GM21786 (cell line): ENCODE measurements at regions not wholly inside any gene's neighbourhood (a gene's known extent, or its start where the extent isn't known, plus 50 kb on each side); places are given as distances from the start of the nearest gene placed in this dataset.
"Not testable (repeated sequence)": the region's sequence is repeated elsewhere in the genome, so short reads cannot be mapped to it uniquely, and the experiment has no call there.

Source experiments
- ATAC-seq: cut with Tn5 transposase; IDR thresholded peaks from one replicate; pipeline ENCODE4 v1.9.1; 2021; ENCODE audit not compliant: unreplicated experiment

DNA sequence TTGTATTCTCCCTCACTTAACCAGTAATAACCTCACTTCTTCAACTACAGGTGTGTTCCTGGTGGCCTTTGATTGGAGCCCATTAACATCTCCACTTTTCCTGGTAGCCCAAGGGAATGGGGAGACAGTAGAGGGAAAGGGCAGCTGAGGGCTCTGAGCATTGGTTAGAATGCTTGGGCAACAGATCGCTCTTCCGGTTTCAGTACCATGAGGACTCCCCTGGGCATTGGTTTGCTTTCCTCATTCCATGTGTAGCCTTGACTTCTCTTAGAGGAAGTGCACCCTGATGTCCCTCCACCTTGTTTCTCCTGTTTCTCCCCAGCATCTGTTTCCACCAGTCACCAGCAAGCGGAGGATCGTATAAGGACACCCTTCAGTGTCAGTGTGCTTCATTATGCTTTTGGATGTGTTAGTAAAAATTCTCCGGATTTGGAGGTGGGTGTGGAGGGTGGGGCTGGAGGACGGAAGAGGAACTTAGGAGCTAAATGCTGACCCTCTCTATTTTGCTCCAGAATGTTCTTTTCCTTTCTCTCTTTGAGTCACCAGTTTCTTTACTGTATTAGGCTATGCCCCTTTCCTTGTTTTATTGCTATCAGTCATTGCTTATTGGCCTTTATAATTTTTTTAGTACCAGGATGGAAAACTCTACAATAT, 50.6 kb upstream of the ZNG1B start:
- ATAC-seq, result not testable (repeated sequence)

DNA sequence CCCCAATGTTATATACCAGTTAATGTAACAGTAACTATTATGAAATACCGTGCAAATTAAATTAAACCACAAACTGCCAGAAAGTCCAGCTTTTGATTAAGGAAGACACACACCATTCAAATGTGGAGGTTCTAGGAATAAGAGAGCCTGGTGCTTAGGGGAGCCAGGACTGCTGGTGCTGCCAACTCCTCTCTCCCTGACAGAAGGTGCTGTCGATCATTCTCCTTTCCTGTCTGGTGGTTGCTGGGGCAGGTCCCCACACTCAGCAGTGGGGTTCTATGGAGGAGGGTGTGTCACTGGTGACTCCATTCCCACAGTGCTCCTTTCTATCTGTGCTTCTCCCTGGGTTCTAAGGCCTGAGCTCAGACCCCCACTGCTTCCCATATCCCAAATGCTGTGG, 57.9 kb upstream of the ZNG1B start:
- ATAC-seq, result not testable (repeated sequence)

DNA sequence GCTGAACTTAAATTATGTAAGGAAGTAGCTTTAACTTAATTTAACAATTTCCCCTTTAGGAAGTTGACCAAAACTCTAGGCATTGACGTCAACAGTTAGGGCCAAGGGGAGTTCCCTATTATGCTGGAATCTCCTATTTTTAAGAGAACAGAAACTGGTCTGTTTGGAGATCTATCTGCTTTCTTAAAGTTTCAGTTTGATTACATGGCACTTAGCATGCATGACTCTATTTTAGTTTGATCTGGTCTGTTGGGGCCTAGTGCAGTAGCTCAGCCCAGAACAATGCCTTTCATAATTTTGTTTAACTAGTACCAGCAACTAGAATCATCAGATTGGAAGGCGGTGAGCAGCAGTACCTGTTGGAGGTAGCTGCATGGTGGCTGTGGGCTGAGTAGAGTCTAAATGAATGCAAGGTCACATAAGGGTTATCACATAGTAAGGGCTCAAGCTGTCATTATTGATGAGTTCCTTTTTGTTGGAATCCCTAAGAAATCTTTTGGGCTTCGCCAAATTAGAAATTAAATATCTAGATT, 60.5 kb upstream of the ZNG1B start:
- peak; percentile 91 for ATAC-seq

DNA sequence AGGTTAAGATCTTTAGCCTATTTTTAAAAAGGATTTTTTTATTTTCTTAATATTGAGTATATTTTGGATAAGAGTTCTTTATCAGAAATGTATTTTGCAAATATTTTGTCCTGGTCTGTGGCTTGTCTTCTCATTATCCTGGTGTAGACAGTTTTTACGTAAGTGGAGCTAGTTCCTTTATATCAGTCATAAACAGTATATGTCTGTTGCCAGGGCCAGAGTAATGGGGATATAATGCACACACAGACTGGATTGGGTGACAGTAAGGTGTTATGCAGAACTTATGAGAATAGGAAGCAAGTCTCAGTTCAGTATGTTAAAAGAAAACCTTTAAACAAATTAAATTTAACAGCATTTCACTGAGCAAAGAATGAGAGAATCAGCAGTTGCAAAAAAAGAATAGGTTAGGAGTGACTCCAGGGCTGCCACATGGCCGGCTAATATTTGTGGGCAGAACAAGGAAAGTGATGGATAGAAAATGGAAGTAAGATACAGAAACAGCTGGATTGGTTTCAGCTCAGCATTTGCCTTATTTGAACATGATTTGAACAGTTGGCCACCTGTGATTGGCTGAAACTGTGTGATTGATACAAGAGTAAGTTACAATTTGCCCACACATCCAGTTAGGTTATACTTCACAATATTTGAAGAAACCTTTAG, 61.1 kb upstream of the ZNG1B start:
- peak; percentile 19 for ATAC-seq

DNA sequence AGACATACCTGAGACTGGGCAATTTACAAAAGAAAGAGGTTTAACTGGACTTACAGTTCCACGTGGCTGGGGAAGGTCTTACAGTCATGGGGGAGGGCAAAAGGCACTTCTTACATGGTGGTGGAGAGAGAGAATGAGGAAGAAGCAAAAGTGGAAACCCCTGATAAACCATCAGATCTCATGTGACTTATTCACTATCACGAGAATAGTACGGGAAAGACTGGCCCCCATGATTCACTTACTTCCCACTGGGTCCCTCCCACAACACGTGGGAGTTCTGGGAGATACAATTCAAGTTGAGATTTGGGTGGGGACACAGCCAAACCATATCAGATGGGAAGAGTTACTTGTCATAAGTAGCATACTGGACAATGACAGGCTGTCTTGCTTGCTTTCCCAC, 62.6 kb upstream of the ZNG1B start:
- not testable (repeated sequence) for ATAC-seq

DNA sequence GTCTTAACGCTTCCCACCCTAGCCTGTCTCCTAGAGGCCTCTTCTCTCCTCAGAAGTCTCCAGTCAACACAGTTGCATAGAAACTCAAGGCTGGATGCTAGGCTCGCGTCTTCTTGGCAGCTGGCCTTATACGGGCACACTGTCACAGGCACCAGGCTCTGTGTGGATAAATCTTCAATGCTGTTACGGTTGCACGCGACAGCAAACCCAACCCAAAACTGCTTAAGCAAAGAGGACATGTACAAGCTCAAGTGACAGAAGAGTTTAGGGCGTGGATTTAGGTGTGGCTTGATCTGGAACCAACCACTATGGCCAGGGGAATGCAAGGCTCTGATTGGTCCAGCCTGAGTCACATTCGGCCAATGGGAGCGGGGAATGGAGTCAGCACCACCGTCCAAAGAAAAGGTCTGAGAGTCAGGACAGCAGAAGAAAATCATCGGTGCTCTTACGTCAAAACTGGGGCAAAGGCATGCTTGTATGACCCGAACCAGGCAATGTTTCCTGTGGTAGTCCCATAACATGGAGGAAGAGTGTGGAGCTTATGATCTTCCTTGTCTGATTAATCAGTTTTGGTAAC, 65.1 kb upstream of the ZNG1B start:
- ATAC-seq, result not testable (repeated sequence)

DNA sequence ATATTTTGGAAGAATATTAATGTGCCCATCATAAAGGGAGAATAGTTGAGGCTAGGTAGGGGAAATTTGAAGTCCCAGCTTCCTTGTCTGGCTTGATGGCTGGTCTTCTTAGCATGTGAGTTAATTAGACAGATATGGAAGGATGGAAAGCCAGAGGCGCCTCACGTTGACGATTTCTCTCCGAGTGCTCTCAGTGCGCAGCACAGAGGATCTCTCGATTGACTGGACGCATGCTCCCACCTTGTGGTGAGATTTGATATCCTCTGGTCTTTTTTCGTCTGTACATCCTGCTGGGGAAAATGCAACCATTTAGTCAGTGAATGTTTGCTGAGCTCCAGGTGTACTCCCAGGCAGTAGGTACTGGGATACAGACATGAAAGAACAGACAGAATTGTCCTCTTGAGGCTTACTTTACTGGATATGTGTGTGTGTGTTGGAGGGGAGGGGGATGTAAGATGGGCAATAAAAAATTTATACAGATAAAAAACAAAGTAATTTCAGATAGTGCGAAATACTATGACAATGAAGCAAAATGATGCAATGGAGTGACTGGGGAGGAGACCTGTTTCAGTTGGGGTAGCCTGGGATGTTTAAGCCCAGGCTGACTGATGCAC, 66.9 kb upstream of the ZNG1B start:
- ATAC-seq, result peak; percentile 69

DNA sequence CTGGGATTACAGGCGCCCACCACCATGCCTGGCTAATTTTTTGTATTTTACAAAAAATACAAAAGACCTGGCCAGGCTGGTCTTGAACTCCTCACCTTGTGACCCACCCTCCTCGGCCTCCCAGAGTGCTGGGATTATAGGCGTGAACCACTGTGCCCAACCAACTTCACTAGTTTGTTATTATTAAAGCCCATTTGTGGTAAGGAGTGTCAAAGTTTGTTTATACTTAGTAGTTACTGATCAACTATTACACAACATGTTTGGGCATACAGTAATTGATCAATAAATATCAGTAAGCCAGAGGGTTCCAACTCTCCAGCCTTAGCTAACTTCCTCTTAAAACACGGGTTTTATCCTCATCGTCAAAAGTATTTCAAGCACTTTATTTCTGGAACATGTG, 67.5 kb upstream of the ZNG1B start:
- no peak for ATAC-seq

DNA sequence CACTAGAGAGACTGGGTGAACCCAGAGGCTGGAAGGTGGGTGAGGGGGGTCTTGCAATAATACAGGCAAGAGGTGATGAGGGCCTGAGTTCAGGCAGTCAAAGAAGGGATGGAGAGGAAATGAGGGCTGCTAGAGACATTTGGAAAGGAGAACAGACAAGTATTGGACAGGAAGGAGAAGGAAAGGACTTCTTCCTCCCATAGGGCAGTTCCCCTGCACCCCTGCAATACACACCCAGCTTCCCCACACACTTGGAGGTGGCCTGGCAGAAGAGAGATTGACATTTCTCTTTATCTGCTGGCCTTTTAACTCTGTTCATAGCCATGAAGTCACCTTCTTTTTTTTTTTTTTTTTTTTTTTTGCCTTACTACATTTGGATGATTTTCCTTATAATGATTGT, 68.9 kb upstream of the ZNG1B start:
- ATAC-seq, result not testable (repeated sequence)

DNA sequence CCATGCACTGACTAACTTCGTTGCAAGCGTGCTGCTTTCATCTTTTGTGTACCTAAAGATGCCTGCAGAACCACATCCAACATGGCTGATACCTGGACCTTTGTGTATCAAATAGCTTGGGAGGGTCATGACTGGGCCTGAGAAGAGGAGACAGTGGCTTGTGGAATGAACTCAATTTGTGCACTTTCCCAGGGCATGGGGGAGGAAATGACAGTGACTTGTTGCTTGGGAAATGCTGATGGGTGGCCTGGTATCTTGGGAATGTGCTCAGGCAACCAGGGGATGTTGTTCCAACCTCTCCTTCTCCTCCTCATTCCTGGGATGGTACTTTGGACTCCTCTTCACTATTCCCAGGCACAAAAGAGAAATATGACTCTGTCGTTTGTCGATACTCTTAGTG, 70.7 kb upstream of the ZNG1B start:
- not testable (repeated sequence) for ATAC-seq

DNA sequence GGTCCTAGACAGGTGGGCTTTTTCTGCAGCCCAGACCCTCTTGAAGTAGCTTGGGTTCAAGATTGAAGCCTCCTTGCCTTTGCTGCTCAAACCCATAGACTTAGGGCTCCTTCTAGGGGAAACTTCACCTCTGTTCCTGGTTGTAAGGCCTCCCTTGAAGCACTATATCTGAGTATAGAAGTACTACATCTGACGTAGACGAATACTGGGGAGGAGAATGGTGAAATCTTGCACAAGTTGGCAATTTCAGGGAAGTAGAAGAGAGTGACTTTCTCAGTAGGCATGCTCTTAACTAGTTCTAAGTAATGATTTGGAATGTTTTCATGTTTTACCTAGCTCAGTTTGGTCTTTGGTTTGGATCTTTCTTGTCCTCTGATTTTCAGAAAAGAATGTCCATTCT, 71.7 kb upstream of the ZNG1B start:
- not testable (repeated sequence) for ATAC-seq

DNA sequence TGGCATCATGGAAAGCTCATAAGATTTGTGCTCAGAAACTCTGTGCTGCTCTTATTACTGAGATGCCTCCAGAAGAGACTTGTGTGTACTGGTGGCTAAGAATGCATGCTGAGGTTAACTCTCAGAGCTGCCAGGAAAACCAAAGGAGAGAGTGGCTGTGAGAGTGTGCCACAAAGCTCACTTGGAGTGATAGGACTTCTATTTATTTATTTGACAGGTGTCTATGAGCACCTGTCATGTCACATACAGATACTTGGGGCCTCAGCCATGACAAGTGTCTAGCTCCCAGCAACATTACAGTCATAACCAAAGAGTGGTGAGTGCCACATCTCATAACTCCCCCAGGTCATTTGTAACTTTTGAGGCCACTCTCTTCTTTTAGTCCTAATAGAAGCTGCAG, 72.2 kb upstream of the ZNG1B start:
- ATAC-seq, result not testable (repeated sequence)

DNA sequence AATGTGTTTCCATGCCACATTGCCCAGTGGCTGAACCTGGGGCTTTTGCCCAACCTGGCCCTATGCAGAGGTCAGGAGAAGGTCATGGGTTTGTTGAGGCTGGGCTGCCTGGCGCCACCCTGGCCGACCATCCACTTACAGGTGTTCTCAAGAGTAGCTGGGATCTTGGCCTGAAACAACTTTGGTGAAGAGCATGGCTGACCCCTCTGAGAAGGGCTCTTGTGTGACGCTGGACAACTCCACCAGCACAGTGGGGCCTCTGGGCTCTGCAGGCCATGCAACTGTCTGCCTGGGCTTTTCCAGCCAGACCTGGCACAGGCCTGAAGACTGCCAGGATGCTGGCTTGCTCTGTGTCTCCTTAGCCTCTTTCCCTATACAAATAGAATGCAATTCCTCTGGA, 76.4 kb upstream of the ZNG1B start:
- no peak for ATAC-seq

DNA sequence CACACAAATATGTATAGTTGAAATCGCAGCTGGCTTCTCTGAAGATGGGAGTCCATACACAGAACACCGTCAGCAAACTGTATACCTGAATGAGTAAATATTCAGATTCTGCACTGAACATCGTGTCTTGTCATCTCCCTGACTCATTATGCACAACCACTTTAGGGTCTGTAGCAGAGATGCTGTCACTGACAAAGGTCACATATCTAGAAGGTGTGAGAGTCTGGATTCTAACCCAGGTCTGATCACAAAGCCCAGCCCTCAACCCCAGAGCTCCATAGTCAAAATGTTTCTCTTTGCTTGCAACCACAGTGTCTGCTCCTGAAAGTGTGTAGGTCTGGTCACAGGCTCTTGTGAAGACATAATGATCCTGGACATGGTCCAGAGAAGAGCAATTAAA, 78.3 kb upstream of the PAX8 start:
- ATAC-seq, result no peak

DNA sequence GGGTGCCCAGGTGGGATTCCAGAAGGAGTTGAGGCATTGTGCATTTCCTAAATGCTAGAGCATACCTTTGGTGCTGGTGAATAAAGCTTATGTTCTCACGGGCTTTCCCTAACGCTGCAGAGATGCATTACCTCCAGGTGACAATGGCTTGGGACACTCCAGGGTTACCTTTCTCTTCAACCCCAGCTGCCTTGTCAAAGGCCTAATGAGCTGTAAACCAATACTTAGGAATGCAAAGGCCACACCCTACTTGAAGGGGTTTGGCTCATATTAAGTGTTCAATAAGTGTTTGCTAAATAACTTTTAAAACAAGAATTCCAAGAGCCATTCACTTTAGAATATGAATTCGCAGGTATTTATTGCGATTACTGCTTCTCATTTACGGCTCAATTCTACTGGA, 77.6 kb upstream of the PAX8 start:
- ATAC-seq, result not testable (repeated sequence)

DNA sequence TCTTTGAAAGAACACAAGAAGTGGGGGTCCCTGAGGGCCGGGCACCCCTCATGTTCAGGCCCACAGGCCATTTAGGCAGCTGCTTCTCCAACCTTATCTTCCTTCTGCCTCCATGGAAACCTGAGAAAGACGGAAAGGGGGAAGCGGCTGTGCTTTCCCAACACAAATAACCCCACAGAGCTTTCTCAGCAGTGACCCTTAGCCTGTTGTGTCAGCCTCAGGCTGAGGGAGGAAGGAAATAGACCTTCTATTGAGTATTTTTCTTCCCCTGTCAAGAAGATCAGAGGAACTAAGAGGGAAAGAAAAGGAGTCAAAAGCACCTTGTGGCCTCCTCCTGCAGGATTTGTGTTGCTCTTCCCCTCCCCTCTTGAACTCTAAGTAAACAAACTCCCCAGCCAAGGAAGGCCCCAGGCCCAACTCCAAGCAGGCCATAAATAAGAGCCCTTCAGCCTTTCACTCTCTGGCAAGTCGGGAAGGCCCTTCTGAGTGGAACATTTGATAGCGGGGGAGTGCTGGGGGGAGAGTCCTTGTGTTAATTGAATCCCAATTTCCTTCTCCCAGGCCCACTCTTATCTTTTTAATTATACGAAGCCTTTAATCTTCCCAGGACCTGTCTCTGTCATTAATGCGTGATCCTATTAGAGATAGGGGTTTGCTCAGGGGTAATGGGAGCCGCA, 76.8 kb upstream of the PAX8 start:
- not testable (repeated sequence) for ATAC-seq

DNA sequence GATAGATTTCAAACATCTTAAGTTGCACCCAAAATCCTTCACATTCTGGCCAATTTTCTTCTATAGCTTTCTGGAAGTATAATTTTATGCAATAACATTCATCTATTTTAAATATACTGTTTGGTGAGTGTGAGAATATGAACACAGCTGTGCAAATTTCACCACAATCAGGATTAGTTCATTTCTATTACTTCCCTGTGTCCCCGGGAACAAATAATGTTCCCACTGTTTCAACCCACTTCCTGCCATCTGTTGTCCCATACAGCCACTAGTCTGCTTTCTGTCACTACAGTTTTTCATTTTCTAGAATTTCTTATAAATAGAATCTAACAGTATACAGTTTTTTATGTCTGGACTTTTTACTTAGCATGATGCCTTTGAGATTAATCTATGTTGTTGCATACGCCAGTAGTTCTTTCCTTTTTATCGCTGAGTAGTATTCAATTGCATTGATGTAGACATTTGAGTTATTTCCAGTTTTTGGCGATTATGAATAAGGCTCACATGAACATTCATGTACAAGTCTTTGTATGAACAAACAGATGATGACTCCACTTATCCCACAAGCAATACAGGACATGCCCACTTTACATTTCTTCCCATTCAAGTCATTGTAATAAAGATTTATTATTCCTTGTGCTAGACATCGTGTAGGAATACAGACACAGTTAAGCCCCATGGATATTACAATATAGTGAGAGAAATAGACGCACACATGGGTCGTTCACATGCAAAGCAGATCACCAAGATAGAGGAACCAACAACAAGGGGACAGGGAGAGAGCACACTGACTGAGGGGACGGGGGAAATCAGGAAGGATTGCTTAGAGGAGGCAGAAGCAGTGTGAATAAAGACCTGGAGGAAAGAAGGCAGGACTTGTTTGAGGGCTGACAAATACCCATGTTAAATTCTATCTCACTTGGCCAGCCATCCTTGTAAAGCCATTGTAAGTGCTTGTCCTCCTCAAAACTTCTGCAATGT, 72.9 kb upstream of the PAX8 start:
- ATAC-seq, result no peak

DNA sequence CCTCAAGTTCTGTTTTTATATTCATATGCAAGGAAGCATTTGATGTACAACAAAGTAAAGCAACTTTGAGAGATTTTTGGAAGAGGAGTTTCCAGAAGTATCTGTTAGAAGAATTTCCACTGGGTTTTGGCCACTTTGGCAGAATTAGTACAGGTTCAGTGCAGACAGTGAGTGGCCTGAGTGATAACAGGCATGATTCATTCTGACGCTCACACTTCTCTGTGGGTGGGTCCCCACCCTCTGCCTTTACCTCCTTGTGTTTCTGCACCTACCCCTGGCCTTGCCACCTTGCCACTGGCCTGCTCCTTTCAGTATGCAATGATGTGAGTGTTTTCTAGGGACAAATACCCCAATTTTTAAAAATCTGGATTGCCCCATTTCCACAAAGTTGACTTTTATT, 65.1 kb upstream of the PAX8 start:
- ATAC-seq, result not testable (repeated sequence)

DNA sequence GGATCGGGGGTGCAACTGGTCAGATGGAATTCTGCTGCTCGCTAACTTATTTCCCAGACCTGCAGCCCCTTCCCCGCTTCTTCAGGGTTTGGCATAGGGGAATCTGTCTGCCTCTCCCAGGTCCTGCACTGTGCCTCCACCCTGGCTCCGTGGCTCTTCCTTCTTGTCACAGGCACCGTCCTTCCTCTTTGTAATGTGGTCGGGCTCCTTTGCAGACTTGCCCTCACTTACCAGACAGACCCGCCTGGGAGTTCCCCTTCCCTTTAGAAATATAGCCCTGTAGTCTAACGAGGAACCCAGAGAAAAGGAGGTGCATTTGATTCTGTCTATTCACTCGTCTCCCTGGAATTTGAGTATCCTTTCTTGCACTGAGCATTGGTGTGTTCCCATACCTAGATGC, 63.9 kb upstream of the PAX8 start:
- ATAC-seq, result no peak

DNA sequence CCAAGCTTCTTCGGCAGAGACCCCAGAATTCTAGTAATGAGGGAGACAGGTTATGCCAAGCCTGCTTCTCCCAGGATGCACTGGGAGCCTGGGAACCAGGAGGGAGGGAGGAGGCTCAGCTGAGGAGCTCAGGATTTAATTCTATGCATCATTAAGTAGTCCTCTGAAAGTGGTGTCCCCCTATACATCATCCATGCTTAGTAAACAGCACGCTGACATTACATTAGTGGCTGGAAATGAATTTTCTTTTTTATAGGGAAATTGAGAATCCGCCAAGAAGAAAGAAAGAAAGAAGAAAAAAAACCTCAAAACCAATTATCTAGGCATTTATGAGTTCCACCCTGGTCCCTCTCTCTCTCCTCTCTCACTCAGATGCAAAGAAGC, 63.1 kb upstream of the PAX8 start:
- ATAC-seq, result not testable (repeated sequence)
